GM06990 (cell line): ENCODE measurements at regions not wholly inside any gene's neighbourhood (a gene's known extent, or its start where the extent isn't known, plus 50 kb on each side); places are given as distances from the start of the nearest gene placed in this dataset.

Experiments
- DNase-seq: peaks from one replicate; pipeline ENCODE4 v3.0.0-alpha.2; 2011; ENCODE audit not compliant: insufficient read length; ENCODE audit errors: extremely low read depth
- H3K27me3 ChIP-seq: replicated peaks from 2 replicates; pipeline ENCODE4 v1.6.0; 2011; ENCODE audit warnings: low read length; ENCODE audit not compliant: control insufficient read depth, insufficient read depth
- H3K36me3 ChIP-seq: 2 replicates; pipeline ENCODE4 v1.5.1; 2011; ENCODE audit warnings: low read length; ENCODE audit not compliant: control insufficient read depth, insufficient read depth
- H3K4me3 ChIP-seq: replicated peaks from 2 replicates; pipeline ENCODE4 v1.5.1; 2011; ENCODE audit warnings: low read depth, mild to moderate bottlenecking, control low read depth, low read length
- TF ChIP-seq, protein P1 (sequence below): IDR thresholded peaks from 2 replicates; pipeline ENCODE4 v1.5.1; 2011; ENCODE audit warnings: low read length, control low read depth, mild to moderate bottlenecking, inconsistent platforms; ENCODE audit not compliant: insufficient read depth, poor library complexity, severe bottlenecking

DNA sequence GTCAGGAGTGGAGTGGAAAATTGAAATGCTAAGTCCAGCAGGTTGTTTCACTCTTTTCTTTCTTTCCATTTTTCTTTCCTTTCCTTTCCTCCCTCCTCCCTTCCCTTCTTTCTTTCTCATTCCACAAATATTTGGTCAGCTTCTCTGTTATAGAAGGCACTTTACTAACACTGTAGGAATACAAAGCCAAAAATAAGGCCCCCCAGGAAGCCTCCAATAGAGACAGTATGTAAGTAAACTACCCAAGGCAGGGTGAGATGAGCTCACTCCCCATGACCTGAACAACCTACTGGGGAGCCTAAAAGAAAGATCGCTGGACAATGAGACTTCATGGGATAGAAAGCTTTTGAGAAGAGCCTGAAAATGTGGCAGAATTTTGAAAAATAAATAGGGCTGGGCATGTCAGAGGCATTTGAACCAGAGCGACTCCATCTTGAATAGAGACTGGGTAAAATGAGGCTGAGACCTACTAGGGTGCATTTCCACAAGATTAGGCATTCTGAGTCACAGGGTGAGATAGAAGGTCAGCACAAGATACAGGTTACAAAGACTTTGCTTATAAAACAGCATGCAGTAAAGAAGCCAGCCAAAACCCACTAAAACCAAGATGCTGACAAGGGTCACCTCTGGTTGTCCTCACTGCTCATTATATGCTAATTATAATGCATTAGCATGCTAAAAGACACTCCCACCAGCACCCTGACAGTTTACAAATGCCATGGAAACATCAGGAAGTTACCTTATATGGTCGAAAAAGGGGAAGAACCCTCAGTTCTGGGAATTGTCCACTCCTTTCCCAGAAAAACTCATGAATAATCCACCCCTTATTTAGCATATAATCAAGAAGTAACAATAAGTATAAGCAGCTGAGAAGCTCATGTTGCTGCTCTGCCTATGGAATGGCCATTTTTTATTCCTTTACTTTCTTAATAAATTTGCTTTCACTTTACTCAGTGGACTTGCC lies 158.9 kb upstream of the EGFLAM start:
- no peak overlapping the region for H3K4me3 ChIP-seq
- DNase-seq = no peak
- no peaks in the 10 kb centered on the region for H3K27me3 ChIP-seq
- TF ChIP-seq, protein P1, sequence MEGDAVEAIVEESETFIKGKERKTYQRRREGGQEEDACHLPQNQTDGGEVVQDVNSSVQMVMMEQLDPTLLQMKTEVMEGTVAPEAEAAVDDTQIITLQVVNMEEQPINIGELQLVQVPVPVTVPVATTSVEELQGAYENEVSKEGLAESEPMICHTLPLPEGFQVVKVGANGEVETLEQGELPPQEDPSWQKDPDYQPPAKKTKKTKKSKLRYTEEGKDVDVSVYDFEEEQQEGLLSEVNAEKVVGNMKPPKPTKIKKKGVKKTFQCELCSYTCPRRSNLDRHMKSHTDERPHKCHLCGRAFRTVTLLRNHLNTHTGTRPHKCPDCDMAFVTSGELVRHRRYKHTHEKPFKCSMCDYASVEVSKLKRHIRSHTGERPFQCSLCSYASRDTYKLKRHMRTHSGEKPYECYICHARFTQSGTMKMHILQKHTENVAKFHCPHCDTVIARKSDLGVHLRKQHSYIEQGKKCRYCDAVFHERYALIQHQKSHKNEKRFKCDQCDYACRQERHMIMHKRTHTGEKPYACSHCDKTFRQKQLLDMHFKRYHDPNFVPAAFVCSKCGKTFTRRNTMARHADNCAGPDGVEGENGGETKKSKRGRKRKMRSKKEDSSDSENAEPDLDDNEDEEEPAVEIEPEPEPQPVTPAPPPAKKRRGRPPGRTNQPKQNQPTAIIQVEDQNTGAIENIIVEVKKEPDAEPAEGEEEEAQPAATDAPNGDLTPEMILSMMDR = no peak
- no peaks in the 10 kb centered on the region for H3K36me3 ChIP-seq

DNA sequence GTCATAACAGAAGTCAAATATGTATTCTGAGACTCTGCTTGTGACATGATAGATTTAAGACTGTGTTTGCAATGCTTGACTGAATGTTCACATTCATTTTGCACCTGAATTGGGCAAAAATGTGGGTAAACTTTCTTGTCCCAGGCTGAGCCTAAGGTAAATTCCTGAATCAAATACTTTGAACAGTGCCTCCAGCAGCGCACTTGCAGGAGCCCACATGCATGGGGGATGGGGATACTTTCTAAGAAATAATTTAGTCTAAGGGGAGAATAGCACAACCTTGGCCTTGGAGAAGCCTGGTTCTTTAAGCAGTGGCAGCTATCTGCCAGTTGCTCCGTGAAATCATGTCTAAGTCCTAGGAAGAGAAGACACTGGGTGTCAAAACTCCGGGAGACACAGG lies 163.5 kb upstream of the EGFLAM start:
- Histone ChIP-seq H3K27me3 (no peaks in the 10 kb centered on the region), H3K4me3 (no peak overlapping the region), H3K36me3 (no peaks in the 10 kb centered on the region)
- no peak for DNase-seq
- TF ChIP-seq, protein P1 = no peak

DNA sequence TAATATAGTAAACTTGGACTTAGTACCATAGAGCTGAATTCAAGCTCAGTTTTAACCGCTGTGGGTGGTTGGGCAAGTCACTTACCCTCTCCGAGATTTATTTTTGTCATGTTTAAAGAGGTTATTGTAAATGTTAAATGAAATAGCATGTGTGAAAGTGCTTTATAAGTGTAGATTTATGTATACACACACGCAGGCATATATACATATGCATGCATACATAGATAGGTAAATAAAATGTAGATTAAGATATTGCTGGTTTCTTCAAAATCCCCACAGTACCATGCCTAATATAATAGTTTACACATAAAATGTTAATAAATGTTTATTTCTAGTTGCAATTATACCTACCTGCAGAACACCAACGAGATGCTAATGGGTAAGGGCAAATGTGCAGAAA lies 164.5 kb upstream of the EGFLAM start:
- no peak overlapping the region for H3K4me3 ChIP-seq
- no peak for DNase-seq
- TF ChIP-seq, protein P1 = no peak
- H3K27me3 ChIP-seq = no peaks in the 10 kb centered on the region
- H3K36me3 ChIP-seq = no peaks in the 10 kb centered on the region

DNA sequence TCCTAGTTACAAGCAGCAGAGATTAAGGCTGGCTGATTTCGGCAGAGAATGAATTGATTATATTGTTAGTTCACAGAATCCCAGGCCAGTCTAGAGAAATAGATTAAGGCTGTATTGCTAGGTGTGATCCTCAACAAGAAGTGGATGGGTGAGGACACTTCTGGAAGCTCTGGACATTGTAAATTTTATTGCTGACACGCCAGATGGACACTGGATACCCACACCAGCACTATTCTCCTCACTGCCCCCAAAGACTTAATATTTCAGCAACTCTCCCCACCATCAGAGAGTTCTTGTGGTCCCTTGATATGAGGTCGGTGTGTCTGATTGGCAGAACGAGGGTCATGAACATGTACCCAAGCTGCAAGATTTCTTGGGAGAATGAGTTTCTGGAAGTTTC lies 171.6 kb upstream of the EGFLAM start:
- Histone ChIP-seq H3K27me3 (no peaks in the 10 kb centered on the region), H3K36me3 (no peaks in the 10 kb centered on the region), H3K4me3 (no peak overlapping the region)
- DNase-seq = no peak
- TF ChIP-seq, protein P1 = no peak

DNA sequence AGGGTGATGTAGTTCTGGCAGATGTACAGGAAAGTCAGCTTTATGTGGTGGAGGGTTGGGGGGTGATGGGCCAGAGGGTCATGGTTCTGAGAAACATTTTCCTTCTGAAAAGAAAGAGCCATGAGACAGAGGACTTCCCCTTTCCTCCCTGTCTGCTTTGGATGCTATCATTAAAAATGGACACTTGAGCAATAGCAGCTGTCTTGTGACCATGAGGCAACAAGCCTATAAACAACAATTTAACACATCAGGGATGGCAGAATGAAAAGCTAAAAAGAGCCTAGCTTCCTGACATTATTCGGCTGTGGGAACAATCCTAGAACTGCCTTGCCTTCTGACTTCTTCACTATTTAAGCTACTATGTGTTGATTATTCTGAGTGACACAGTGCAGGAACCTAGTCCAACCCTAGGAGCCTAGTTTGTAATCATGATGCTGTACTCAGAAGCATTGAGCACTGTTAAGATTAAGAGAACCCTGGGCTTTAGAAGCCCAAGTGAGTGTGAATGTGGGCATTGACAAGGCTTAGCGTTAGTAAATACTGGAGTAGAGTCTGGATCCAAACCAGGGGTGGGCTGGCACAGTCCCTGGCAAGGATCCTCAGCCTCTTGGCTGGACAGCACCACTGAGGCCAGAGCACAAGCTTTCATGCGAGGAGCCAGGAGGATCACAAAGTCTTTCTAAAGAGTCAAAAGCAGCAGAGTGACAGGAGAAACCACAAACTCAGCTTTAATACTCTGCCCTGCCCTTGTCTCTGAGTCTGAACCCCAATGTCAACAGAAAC lies 178.5 kb upstream of the EGFLAM start:
- TF ChIP-seq, protein P1 = no peak
- H3K36me3 ChIP-seq = no peaks in the 10 kb centered on the region
- H3K4me3 ChIP-seq = no peak overlapping the region
- no peaks in the 10 kb centered on the region for H3K27me3 ChIP-seq
- DNase-seq = no peak
